SK-N-SH (cell line): ENCODE measurements at regions not wholly inside any gene's neighbourhood (a gene's known extent, or its start where the extent isn't known, plus 50 kb on each side); places are given as distances from the start of the nearest gene placed in this dataset.

Experiments used
- CTCF ChIA-PET: fragments of 300-600, 350-600 bp; formaldehyde crosslinking; extraction: SDS; loops from one replicate; lab custom pipeline; 2021; lab: Yijun Ruan, JAX
- POLR2A ChIA-PET: fragments of 350-600 bp; sonication (Branson Sonifier 250); formaldehyde crosslinking; extraction: SDS; loops from one replicate; lab custom pipeline; 2020; ENCODE audit warnings: antibody characterized with exemption, inconsistent platforms; lab: Yijun Ruan, JAX
- DNase-seq: peaks from one replicate; pipeline ENCODE4 v3.0.0; 2012
- H2AFZ ChIP-seq: fragments of 200-600 bp; sonication (generic); 2 replicates; pipeline ENCODE4 v1.8.1; 2016; ENCODE audit warnings: antibody characterized with exemption, mild to moderate bottlenecking, low read depth
- H3F3A ChIP-seq: fragments of 200-600 bp; sonication (generic); replicated peaks from 2 replicates; pipeline ENCODE3; 2016; ENCODE audit warnings: antibody characterized with exemption, mild to moderate bottlenecking; ENCODE audit not compliant: insufficient read depth
- H3K27ac ChIP-seq, 2 experiments: fragments of 200-500 bp in 1 of 2; fragments of 200-600 bp in 1 of 2; sonication (Bioruptor generic) in 1 of 2; sonication (generic), shearing (Covaris generic) in 1 of 2; 2 replicates each; pipeline versions ENCODE4 v1.5.1 to v1.6.1; 2014 to 2016; ENCODE audit warnings: low read depth in 2 of 2, inconsistent platforms in 1 of 2, low read length in 1 of 2, mild to moderate bottlenecking in 1 of 2, mixed read lengths in 1 of 2
- H3K27me3 ChIP-seq: fragments of 200-600 bp; sonication (generic), shearing (Covaris generic); 2 replicates; pipeline ENCODE4 v1.6.1; 2016; ENCODE audit warnings: mixed run types; ENCODE audit not compliant: insufficient read depth
- H3K36me3 ChIP-seq, 2 experiments: fragments of 200-500 bp in 1 of 2; fragments of 200-600 bp in 1 of 2; sonication (Bioruptor generic) in 1 of 2; sonication (generic) in 1 of 2; replicated peaks in 1 of 2; 2 replicates each; pipeline versions ENCODE3 to v1.5.1; 2014 to 2016; ENCODE audit warnings: low read length in 1 of 2, mild to moderate bottlenecking in 1 of 2; ENCODE audit not compliant: insufficient read depth in 2 of 2, control insufficient read depth in 1 of 2
- H3K4me1 ChIP-seq, 2 experiments: fragments of 200-500 bp in 1 of 2; fragments of 200-600 bp in 1 of 2; sonication (Bioruptor generic) in 1 of 2; sonication (generic), shearing (Covaris generic) in 1 of 2; 2 replicates each; pipeline versions ENCODE4 v1.5.1 to v1.6.1; 2014 to 2016; ENCODE audit warnings: low read depth in 1 of 2, low read length in 1 of 2, mixed run types in 1 of 2; ENCODE audit not compliant: insufficient read depth in 2 of 2, control insufficient read depth in 1 of 2
- H3K4me2 ChIP-seq: fragments of 200-600 bp; sonication (generic), shearing (Covaris generic); 2 replicates; pipeline ENCODE4 v1.6.1; 2017; ENCODE audit warnings: mixed run types
- H3K4me3 ChIP-seq, 2 experiments: fragments of 200-500 bp in 1 of 2; fragments of 200-600 bp in 1 of 2; sonication (Bioruptor generic) in 1 of 2; sonication (generic), shearing (Covaris generic) in 1 of 2; 2 replicates each; pipeline versions ENCODE4 v1.5.1 to v1.8.1; 2014 to 2016; ENCODE audit warnings: low read depth in 2 of 2, inconsistent platforms in 1 of 2, low read length in 1 of 2, mild to moderate bottlenecking in 1 of 2, mixed read lengths in 1 of 2, moderate library complexity in 1 of 2
- H3K79me2 ChIP-seq: fragments of 200-600 bp; sonication (generic); 2 replicates; pipeline ENCODE4 v1.8.1; 2017; ENCODE audit warnings: mild to moderate bottlenecking; ENCODE audit not compliant: insufficient read depth
- H3K9ac ChIP-seq: fragments of 200-600 bp; sonication (generic); 2 replicates; pipeline ENCODE4 v1.6.1; 2017; ENCODE audit warnings: mixed run types
- H3K9me2 ChIP-seq: fragments of 200-600 bp; sonication (generic); 2 replicates; pipeline ENCODE4 v1.6.1; 2017; ENCODE audit warnings: mixed run types
- H3K9me3 ChIP-seq: fragments of 200-600 bp; sonication (generic); 2 replicates; pipeline ENCODE4 v1.6.1; 2017; ENCODE audit warnings: mixed run types, mild to moderate bottlenecking, moderate library complexity
- H4K20me1 ChIP-seq: fragments of 200-600 bp; sonication (generic); 2 replicates; pipeline ENCODE4 v1.6.1; 2017; ENCODE audit warnings: mild to moderate bottlenecking, mixed run types; ENCODE audit not compliant: insufficient read depth
- CHD2 ChIP-seq: fragments of 150-350 bp; IDR thresholded peaks from 2 replicates; pipeline ENCODE4 v1.6.1; 2018; ENCODE audit warnings: low read length; ENCODE audit not compliant: partially characterized antibody
- FOXJ3 ChIP-seq: sonication (generic); formaldehyde crosslinking; IDR thresholded peaks from 2 replicates; pipeline ENCODE4 v1.5.1; 2020; ENCODE audit warnings: mild to moderate bottlenecking, missing genetic modification reagents
- FOXM1 ChIP-seq: IDR thresholded peaks from 2 replicates; pipeline ENCODE4 v1.4.0; 2012; ENCODE audit warnings: low read depth, mild to moderate bottlenecking
- IRF3 ChIP-seq: fragments of 150-350 bp; IDR thresholded peaks from 2 replicates; pipeline ENCODE4 v1.6.1; 2016; ENCODE audit warnings: mild to moderate bottlenecking, low read depth, low read length
- NRF1 ChIP-seq: IDR thresholded peaks from 2 replicates; pipeline ENCODE4 v1.6.1; 2012; ENCODE audit warnings: low read depth, mild to moderate bottlenecking, low read length
- POLR2AphosphoS5 ChIP-seq: IDR thresholded peaks from 2 replicates; pipeline ENCODE4 v1.6.1; 2012; ENCODE audit warnings: low read depth, low read length
- RCOR1 ChIP-seq: fragments of 150-350 bp; IDR thresholded peaks from 2 replicates; pipeline ENCODE4 v1.6.1; 2017; ENCODE audit warnings: antibody characterized with exemption, low read length
- REST ChIP-seq: IDR thresholded peaks from 2 replicates; pipeline ENCODE4 v1.6.1; 2012; ENCODE audit warnings: mild to moderate bottlenecking, low read depth, low read length, moderate library complexity
- RXRA ChIP-seq: IDR thresholded peaks from 2 replicates; pipeline ENCODE4 v1.4.0; 2012; ENCODE audit warnings: low read depth, mild to moderate bottlenecking, borderline replicate concordance
- SMC3 ChIP-seq: IDR thresholded peaks from 2 replicates; pipeline ENCODE4 v1.6.1; 2012; ENCODE audit warnings: low read depth, low read length, improper control_type of control experiment
- TAF1 ChIP-seq: IDR thresholded peaks from 2 replicates; pipeline ENCODE4 v1.6.1; 2012; ENCODE audit warnings: low read depth, mild to moderate bottlenecking, low read length, moderate library complexity, borderline replicate concordance
- USF2 ChIP-seq: fragments of 150-350 bp; IDR thresholded peaks from 2 replicates; pipeline ENCODE4 v1.6.1; 2017; ENCODE audit warnings: antibody characterized with exemption, low read length, low read depth, borderline replicate concordance
- WGBS: methylation state at CpG from one replicate; pipeline ENCODE4 v1.1.6; 2017; ENCODE audit warnings: low lambda C conversion rate; 5-methylcytosine and 5-hydroxymethylcytosine counted together

- no peaks in the 10 kb centered on the region for H3K9me3 ChIP-seq
- ChIA-PET POLR2A (no interaction called here), CTCF (no interaction called here)
- no peak overlapping the region for H3K27ac ChIP-seq
- peaks cover 0 to 10% of the 10 kb centered on the region in 2 experiments; a peak in 1 of 4 replicates for H3K4me1 ChIP-seq
- no peaks in the 10 kb centered on the region for H3K9me2 ChIP-seq
- no peak overlapping the region for H2AFZ ChIP-seq
- no peaks in the 10 kb centered on the region for H3K36me3 ChIP-seq
- H3K79me2 ChIP-seq = no peaks in the 10 kb centered on the region
- H3K9ac ChIP-seq = no peak overlapping the region
- WGBS = no CpG with 5 or more reads among the region's 1 CpG
- H3F3A ChIP-seq = no peaks in the 10 kb centered on the region
- no peak for DNase-seq
- H3K27me3 ChIP-seq = peaks cover 8% of the 10 kb centered on the region; the same call in 1 of the 2 replicates
- no peaks in the 10 kb centered on the region for H4K20me1 ChIP-seq
- no peak overlapping the region for H3K4me2 ChIP-seq
- TF ChIP-seq POLR2AphosphoS5 (no peak), REST (no peak), NRF1 (no peak), RCOR1 (no peak), USF2 (no peak), TAF1 (no peak), CHD2 (no peak), FOXM1 (no peak), IRF3 (no peak), FOXJ3 (CRISPR knock-in tag) (no peak), RXRA (no peak), SMC3 (no peak)
- no peak overlapping the region for H3K4me3 ChIP-seq
These were observed 502.9 kb downstream of the PTPRU start for GRCh38 chr1:29739176-29739575.
